ENCODE measurements at regions not wholly inside any gene's neighbourhood (a gene's known extent, or its start where the extent isn't known, plus 50 kb on each side); places are given as distances from the start of the nearest gene placed in this dataset.

GRCh38 chr2:220885593-220885992, 686.5 kb downstream of the EPHA4 start:
- DNase-seq (ENCODE audit: low spot score) (no peak), ATAC-seq (no peak)
- intact Hi-C loops (cut with DNase I), result no loop called here

GRCh38 chr2:220887271-220887870, 684.7 kb downstream of the EPHA4 start:
- intact Hi-C loops (cut with DNase I), result no loop called here
- no peak for DNase-seq (ENCODE audit: low spot score)
- ATAC-seq, result no peak

GRCh38 chr2:220887876-220888275, 684.2 kb downstream of the EPHA4 start:
- no peak for DNase-seq (ENCODE audit: low spot score)
- ATAC-seq, result no peak
- intact Hi-C loops (cut with DNase I), result no loop called here

GRCh38 chr2:220890931-220891330, 681.2 kb downstream of the EPHA4 start:
- ATAC-seq (no peak), DNase-seq (ENCODE audit: low spot score) (no peak)
- intact Hi-C loops (cut with DNase I), result no loop called here

GRCh38 chr2:220891405-220891804, 680.7 kb downstream of the EPHA4 start:
- ATAC-seq (no peak), DNase-seq (ENCODE audit: low spot score) (no peak)
- intact Hi-C loops (cut with DNase I), result no loop called here

GRCh38 chr2:220892018-220892634, 680.0 kb downstream of the EPHA4 start:
- intact Hi-C loops (cut with DNase I), result no loop called here
- no peak for DNase-seq (ENCODE audit: low spot score)
- ATAC-seq, result no peak

- DNase-seq (ENCODE audit: low spot score), result no peak
- intact Hi-C loops (cut with DNase I), result no loop called here
- ATAC-seq, result no peak
Observed at GRCh38 chr2:220893411-220893810, 678.7 kb downstream of the EPHA4 start.

- intact Hi-C loops (cut with DNase I), result no loop called here
- no peak for DNase-seq (ENCODE audit: low spot score)
- ATAC-seq, result no peak
Observed at GRCh38 chr2:220894069-220894468, 678.0 kb downstream of the EPHA4 start.

- intact Hi-C loops (cut with DNase I), result no loop called here
- ATAC-seq (no peak), DNase-seq (ENCODE audit: low spot score) (no peak)
Observed at GRCh38 chr2:220899492-220899891, 672.6 kb downstream of the EPHA4 start.

- intact Hi-C loops (cut with DNase I), result loop anchor here (10.0 kb wide), 1 partner anchor 391 kb away; no protein-coding TSS in a partner anchor
- ATAC-seq, result no peak
Observed at GRCh38 chr2:220904015-220904414, 668.1 kb downstream of the EPHA4 start.

GRCh38 chr2:220913384-220913783, 658.7 kb downstream of the EPHA4 start:
- intact Hi-C loops (cut with DNase I), result no loop called here
- no peak for DNase-seq (ENCODE audit: low spot score)

More at GRCh38 chr2:220904015-220904414, 668.1 kb downstream of the EPHA4 start:
- DNase-seq (ENCODE audit: low spot score), result no peak

GRCh38 chr2:220915092-220915623, 656.9 kb downstream of the EPHA4 start:
- DNase-seq (ENCODE audit: low spot score) (no peak), ATAC-seq (no peak)
- intact Hi-C loops (cut with DNase I), result no loop called here

More at GRCh38 chr2:220913384-220913783, 658.7 kb downstream of the EPHA4 start:
- no peak for ATAC-seq

- no peak for DNase-seq (ENCODE audit: low spot score)
- intact Hi-C loops (cut with DNase I), result no loop called here
- ATAC-seq, result no peak
Observed at GRCh38 chr2:220916931-220917330, 655.2 kb downstream of the EPHA4 start.

GRCh38 chr2:220930271-220931076, 641.6 kb downstream of the EPHA4 start:
- no peak for ATAC-seq
- no peak for DNase-seq (ENCODE audit: low spot score)
- intact Hi-C loops (cut with DNase I), result no loop called here

- ATAC-seq (no peak), DNase-seq (ENCODE audit: low spot score) (no peak)
- intact Hi-C loops (cut with DNase I), result no loop called here
Observed at GRCh38 chr2:220931491-220931890, 640.6 kb downstream of the EPHA4 start.

GRCh38 chr2:220932041-220932440, 640.1 kb downstream of the EPHA4 start:
- intact Hi-C loops (cut with DNase I), result no loop called here
- DNase-seq (ENCODE audit: low spot score) (no peak), ATAC-seq (no peak)

GRCh38 chr2:220935789-220936321, 636.2 kb downstream of the EPHA4 start:
- DNase-seq (ENCODE audit: low spot score) (no peak), ATAC-seq (no peak)

GRCh38 chr2:220936641-220937197, 635.4 kb downstream of the EPHA4 start:
- intact Hi-C loops (cut with DNase I), result no loop called here
- DNase-seq (ENCODE audit: low spot score) (no peak), ATAC-seq (no peak)

More at GRCh38 chr2:220935789-220936321, 636.2 kb downstream of the EPHA4 start:
- intact Hi-C loops (cut with DNase I), result no loop called here

GRCh38 chr2:220937245-220937644, 634.9 kb downstream of the EPHA4 start:
- DNase-seq (ENCODE audit: low spot score), result no peak
- intact Hi-C loops (cut with DNase I), result no loop called here
- no peak for ATAC-seq
